Subcutaneous abdominal adipose tissue (tissue), 5 donors: ENCODE measurements at regions not wholly inside any gene's neighbourhood (a gene's known extent, or its start where the extent isn't known, plus 50 kb on each side); places are given as distances from the start of the nearest gene placed in this dataset.

Experiments
- H3K27ac ChIP-seq: one replicate; pipeline ENCODE4 v1.7.0; 2013; ENCODE audit warnings: low read depth, mild to moderate bottlenecking, inconsistent platforms, low read length, moderate library complexity
- H3K27me3 ChIP-seq, 5 donors: one replicate each; pipeline ENCODE4 v1.7.0; 2013; ENCODE audit warnings: low read length in 5 of 5, inconsistent platforms in 1 of 5; ENCODE audit not compliant: control insufficient read depth in 5 of 5, insufficient read depth in 4 of 5
- H3K36me3 ChIP-seq, 5 donors: one replicate each; pipeline ENCODE4 v1.7.0; 2013; ENCODE audit warnings: low read length in 5 of 5; ENCODE audit not compliant: control insufficient read depth in 5 of 5, insufficient read depth in 5 of 5
- H3K4me1 ChIP-seq, 5 donors: one replicate each; pipeline ENCODE4 v1.7.0; 2013; ENCODE audit warnings: low read length in 5 of 5, mild to moderate bottlenecking in 3 of 5, moderate library complexity in 1 of 5; ENCODE audit not compliant: control insufficient read depth in 5 of 5, insufficient read depth in 5 of 5
- H3K4me3 ChIP-seq, 5 donors: one replicate each; pipeline ENCODE4 v1.7.0; 2013; ENCODE audit warnings: low read length in 5 of 5, low read depth in 1 of 5
- H3K9ac ChIP-seq, 5 donors: one replicate each; pipeline ENCODE4 v1.7.0; 2013; ENCODE audit warnings: low read length in 5 of 5, mild to moderate bottlenecking in 4 of 5, moderate library complexity in 3 of 5
- H3K9me3 ChIP-seq, 5 donors: one replicate each; pipeline ENCODE4 v1.7.0; 2013; ENCODE audit warnings: low read length in 5 of 5; ENCODE audit not compliant: control insufficient read depth in 5 of 5
- donor health status: healthy.
- donor health status: healthy.
- donor health status: healthy.
- donor health status: healthy.
- donor health status: healthy.

- Histone ChIP-seq H3K9ac (no peak overlapping the region), H3K27me3 (no peaks in the 10 kb centered on the region), H3K9me3 (no peaks in the 10 kb centered on the region), H3K4me3 (no peak overlapping the region), H3K27ac (no peak overlapping the region), H3K36me3 (no peaks in the 10 kb centered on the region), H3K4me1 (peaks cover 0 to 6% (median 0%) of the 10 kb centered on the region in 5 donors)
Observed at GRCh38 chr4:144574509-144574908, 71.4 kb upstream of the HHIP start.

- Histone ChIP-seq H3K27ac (no peak overlapping the region), H3K9ac (no peak overlapping the region), H3K4me1 (peaks cover 0 to 6% (median 0%) of the 10 kb centered on the region in 5 donors), H3K27me3 (no peaks in the 10 kb centered on the region), H3K9me3 (no peaks in the 10 kb centered on the region), H3K4me3 (no peak overlapping the region), H3K36me3 (no peaks in the 10 kb centered on the region)
Observed at GRCh38 chr4:144575181-144575580, 70.8 kb upstream of the HHIP start.

- Histone ChIP-seq H3K36me3 (no peaks in the 10 kb centered on the region), H3K4me3 (no peak overlapping the region), H3K4me1 (peaks cover 0 to 6% (median 0%) of the 10 kb centered on the region in 5 donors), H3K9me3 (no peaks in the 10 kb centered on the region), H3K27ac (no peak overlapping the region), H3K9ac (no peak overlapping the region), H3K27me3 (no peaks in the 10 kb centered on the region)
Observed at GRCh38 chr4:144578681-144579080, 67.3 kb upstream of the HHIP start.

- H3K9ac ChIP-seq, result no peak overlapping the region
- H3K4me1 ChIP-seq, result peaks cover 0 to 6% (median 0%) of the 10 kb centered on the region in 5 donors
- H3K27ac ChIP-seq, result no peak overlapping the region
- H3K36me3 ChIP-seq, result no peaks in the 10 kb centered on the region
- H3K9me3 ChIP-seq, result no peaks in the 10 kb centered on the region
- H3K4me3 ChIP-seq, result no peak overlapping the region
- no peaks in the 10 kb centered on the region for H3K27me3 ChIP-seq
Observed at GRCh38 chr4:144579411-144580030, 66.4 kb upstream of the HHIP start.

- Histone ChIP-seq H3K36me3 (no peaks in the 10 kb centered on the region), H3K4me1 (peaks cover 0 to 1% (median 0%) of the 10 kb centered on the region in 5 donors), H3K4me3 (no peak overlapping the region), H3K9me3 (no peaks in the 10 kb centered on the region), H3K9ac (no peak overlapping the region), H3K27ac (no peak overlapping the region), H3K27me3 (no peaks in the 10 kb centered on the region)
Observed at GRCh38 chr4:144580430-144580829, 65.5 kb upstream of the HHIP start.

- H3K27me3 ChIP-seq, result no peaks in the 10 kb centered on the region
- H3K9me3 ChIP-seq, result no peaks in the 10 kb centered on the region
- H3K4me1 ChIP-seq, result no peaks in the 10 kb centered on the region
- no peak overlapping the region for H3K27ac ChIP-seq
- H3K4me3 ChIP-seq, result no peak overlapping the region
- H3K36me3 ChIP-seq, result no peaks in the 10 kb centered on the region
- H3K9ac ChIP-seq, result no peak overlapping the region
Observed at GRCh38 chr4:144582105-144582850, 63.7 kb upstream of the HHIP start.

GRCh38 chr4:144582975-144583374, 63.0 kb upstream of the HHIP start:
- Histone ChIP-seq H3K9ac (no peak overlapping the region), H3K27me3 (no peaks in the 10 kb centered on the region), H3K4me1 (no peaks in the 10 kb centered on the region), H3K9me3 (no peaks in the 10 kb centered on the region), H3K4me3 (no peak overlapping the region), H3K36me3 (no peaks in the 10 kb centered on the region), H3K27ac (no peak overlapping the region)

- no peak overlapping the region for H3K4me3 ChIP-seq
- H3K27ac ChIP-seq, result no peak overlapping the region
- no peaks in the 10 kb centered on the region for H3K27me3 ChIP-seq
- H3K9ac ChIP-seq, result no peak overlapping the region
- H3K36me3 ChIP-seq, result no peaks in the 10 kb centered on the region
- no peaks in the 10 kb centered on the region for H3K9me3 ChIP-seq
- no peaks in the 10 kb centered on the region for H3K4me1 ChIP-seq
Observed at GRCh38 chr4:144583658-144584057, 62.3 kb upstream of the HHIP start.

- Histone ChIP-seq H3K4me3 (no peak overlapping the region), H3K27me3 (no peaks in the 10 kb centered on the region), H3K9me3 (no peaks in the 10 kb centered on the region), H3K9ac (no peak overlapping the region), H3K4me1 (no peaks in the 10 kb centered on the region), H3K27ac (no peak overlapping the region), H3K36me3 (no peaks in the 10 kb centered on the region)
Observed at GRCh38 chr4:144584428-144584827, 61.5 kb upstream of the HHIP start.

- no peaks in the 10 kb centered on the region for H3K27me3 ChIP-seq
- H3K9me3 ChIP-seq, result no peaks in the 10 kb centered on the region
- no peak overlapping the region for H3K9ac ChIP-seq
- no peak overlapping the region for H3K27ac ChIP-seq
- H3K4me3 ChIP-seq, result no peak overlapping the region
- no peaks in the 10 kb centered on the region for H3K4me1 ChIP-seq
- H3K36me3 ChIP-seq, result no peaks in the 10 kb centered on the region
Observed at GRCh38 chr4:144589512-144589911, 56.4 kb upstream of the HHIP start.
